Transverse colon (tissue), 3 donors: ENCODE measurements at regions not wholly inside any gene's neighbourhood (a gene's known extent, or its start where the extent isn't known, plus 50 kb on each side); places are given as distances from the start of the nearest gene placed in this dataset.

Experiments
- EP300 ChIP-seq: sonication (generic); formaldehyde crosslinking; IDR thresholded peaks from one replicate; pipeline ENCODE4 v1.6.1; 2017; ENCODE audit warnings: antibody characterized with exemption, low read depth
- POLR2A ChIP-seq: fragments of 450-650 bp; IDR thresholded peaks from one replicate; pipeline ENCODE4 v1.6.1; 2016; ENCODE audit warnings: antibody characterized with exemption, mild to moderate bottlenecking, moderate library complexity
- TF ChIP-seq, protein P1 (sequence below), 5 experiments: fragments of 200-600 bp in 3 of 5; fragments of 450-650 bp in 2 of 5; sonication (generic) in 3 of 5; IDR thresholded peaks; 1 replicate in 2 of 5; 2 replicates in 3 of 5; pipeline ENCODE4 v1.5.1; 2016 to 2017; ENCODE audit warnings: antibody characterized with exemption in 5 of 5, inconsistent platforms in 3 of 5, mild to moderate bottlenecking in 2 of 5, moderate library complexity in 1 of 5

DNA sequence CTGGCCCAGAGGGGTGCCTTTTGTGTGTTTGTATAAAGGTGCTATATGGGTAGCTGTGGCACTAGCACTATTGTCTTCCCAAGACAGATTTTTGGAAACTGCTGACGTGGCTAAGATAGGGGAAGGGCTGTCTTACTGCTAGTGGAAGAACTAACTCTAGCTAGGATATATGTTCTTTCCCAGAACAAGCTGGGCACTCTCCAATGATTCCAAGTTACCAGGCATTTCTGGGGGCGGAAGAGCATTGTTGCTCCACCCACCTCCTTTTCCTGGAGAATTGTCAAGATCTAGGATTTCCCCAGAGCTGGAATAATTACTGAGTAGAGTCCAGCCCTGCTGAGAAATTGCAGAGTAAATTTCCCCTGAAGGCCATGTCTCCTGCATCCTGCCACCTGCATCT is 408.3 kb downstream of the KLF5 start:
- TF ChIP-seq, protein P1, sequence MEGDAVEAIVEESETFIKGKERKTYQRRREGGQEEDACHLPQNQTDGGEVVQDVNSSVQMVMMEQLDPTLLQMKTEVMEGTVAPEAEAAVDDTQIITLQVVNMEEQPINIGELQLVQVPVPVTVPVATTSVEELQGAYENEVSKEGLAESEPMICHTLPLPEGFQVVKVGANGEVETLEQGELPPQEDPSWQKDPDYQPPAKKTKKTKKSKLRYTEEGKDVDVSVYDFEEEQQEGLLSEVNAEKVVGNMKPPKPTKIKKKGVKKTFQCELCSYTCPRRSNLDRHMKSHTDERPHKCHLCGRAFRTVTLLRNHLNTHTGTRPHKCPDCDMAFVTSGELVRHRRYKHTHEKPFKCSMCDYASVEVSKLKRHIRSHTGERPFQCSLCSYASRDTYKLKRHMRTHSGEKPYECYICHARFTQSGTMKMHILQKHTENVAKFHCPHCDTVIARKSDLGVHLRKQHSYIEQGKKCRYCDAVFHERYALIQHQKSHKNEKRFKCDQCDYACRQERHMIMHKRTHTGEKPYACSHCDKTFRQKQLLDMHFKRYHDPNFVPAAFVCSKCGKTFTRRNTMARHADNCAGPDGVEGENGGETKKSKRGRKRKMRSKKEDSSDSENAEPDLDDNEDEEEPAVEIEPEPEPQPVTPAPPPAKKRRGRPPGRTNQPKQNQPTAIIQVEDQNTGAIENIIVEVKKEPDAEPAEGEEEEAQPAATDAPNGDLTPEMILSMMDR (IDR thresholded peaks at IDR 0.05): no peak
- TF ChIP-seq POLR2A (no peak), EP300 (no peak)
